ENCODE measurements at regions not wholly inside any gene's neighbourhood (a gene's known extent, or its start where the extent isn't known, plus 50 kb on each side); places are given as distances from the start of the nearest gene placed in this dataset.
A peak's percentile ranks its signal among the peaks of the same experiment; 100 is the strongest.

DNA sequence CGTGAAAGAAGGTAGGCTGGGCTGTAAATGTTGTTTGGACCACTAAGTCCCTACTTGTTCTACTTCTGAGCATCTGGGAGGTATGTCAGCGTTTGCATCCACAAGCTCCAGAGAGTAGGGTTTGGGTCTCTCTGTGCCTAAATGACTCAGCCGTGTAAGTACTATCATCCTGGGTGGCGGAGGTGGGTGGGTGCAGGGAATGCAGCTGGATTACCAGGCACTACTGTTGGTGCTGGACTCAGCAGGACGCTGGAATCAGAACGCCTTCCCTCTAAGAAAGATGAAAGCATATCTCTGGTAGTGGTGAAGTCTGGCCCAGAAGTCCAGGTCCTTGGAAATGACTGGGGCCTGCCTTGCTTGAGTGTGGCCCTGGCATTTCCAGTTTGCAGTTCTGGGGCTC is 289.7 kb downstream of the PCNX1 start:
- Mint-ChIP-seq H3K9me3 (no peaks in the 10 kb centered on the region), H3K27ac (no peak overlapping the region), H3K36me3 (ENCODE audit: low read depth) (no peaks in the 10 kb centered on the region), H3K27me3 (ENCODE audit: insufficient read depth) (peaks cover 3% of the 10 kb centered on the region), H3K4me3 (no peak overlapping the region), H3K4me1 (ENCODE audit: low read depth) (peaks cover 8% of the 10 kb centered on the region; the same call in 1 of the 2 replicates)
- TF ChIP-seq, protein P1, sequence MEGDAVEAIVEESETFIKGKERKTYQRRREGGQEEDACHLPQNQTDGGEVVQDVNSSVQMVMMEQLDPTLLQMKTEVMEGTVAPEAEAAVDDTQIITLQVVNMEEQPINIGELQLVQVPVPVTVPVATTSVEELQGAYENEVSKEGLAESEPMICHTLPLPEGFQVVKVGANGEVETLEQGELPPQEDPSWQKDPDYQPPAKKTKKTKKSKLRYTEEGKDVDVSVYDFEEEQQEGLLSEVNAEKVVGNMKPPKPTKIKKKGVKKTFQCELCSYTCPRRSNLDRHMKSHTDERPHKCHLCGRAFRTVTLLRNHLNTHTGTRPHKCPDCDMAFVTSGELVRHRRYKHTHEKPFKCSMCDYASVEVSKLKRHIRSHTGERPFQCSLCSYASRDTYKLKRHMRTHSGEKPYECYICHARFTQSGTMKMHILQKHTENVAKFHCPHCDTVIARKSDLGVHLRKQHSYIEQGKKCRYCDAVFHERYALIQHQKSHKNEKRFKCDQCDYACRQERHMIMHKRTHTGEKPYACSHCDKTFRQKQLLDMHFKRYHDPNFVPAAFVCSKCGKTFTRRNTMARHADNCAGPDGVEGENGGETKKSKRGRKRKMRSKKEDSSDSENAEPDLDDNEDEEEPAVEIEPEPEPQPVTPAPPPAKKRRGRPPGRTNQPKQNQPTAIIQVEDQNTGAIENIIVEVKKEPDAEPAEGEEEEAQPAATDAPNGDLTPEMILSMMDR (IDR thresholded peaks at IDR 0.05), result no peak
- no peak for DNase-seq

DNA sequence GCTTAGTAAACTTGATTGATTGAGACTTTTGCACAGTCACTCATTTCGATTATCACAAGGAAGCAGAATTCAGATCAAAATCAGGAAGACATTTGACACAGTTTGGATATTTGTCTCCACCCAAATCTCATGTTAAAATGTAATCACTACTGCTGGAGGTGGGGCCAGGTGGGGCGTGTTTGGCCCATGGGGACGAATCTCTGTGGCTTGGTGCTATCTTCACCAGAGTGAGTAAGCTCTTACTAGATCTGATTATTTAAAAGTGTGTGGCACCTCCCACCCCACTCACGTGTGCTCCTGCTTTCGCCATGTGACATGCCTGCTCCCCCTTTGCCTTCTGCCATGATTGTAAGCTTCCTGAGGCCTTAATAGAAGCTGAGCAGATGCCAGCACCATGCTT is 291.4 kb downstream of the PCNX1 start:
- no peak overlapping the region for H3K27ac Mint-ChIP-seq
- no peaks in the 10 kb centered on the region for H3K36me3 Mint-ChIP-seq (ENCODE audit: low read depth)
- peaks cover 3% of the 10 kb centered on the region for H3K27me3 Mint-ChIP-seq (ENCODE audit: insufficient read depth)
- H3K9me3 Mint-ChIP-seq, result no peaks in the 10 kb centered on the region
- no peak for DNase-seq
- TF ChIP-seq, protein P1 (IDR thresholded peaks at IDR 0.05), result no peak
- H3K4me1 Mint-ChIP-seq (ENCODE audit: low read depth), result peaks cover 18% of the 10 kb centered on the region
- no peak overlapping the region for H3K4me3 Mint-ChIP-seq

DNA sequence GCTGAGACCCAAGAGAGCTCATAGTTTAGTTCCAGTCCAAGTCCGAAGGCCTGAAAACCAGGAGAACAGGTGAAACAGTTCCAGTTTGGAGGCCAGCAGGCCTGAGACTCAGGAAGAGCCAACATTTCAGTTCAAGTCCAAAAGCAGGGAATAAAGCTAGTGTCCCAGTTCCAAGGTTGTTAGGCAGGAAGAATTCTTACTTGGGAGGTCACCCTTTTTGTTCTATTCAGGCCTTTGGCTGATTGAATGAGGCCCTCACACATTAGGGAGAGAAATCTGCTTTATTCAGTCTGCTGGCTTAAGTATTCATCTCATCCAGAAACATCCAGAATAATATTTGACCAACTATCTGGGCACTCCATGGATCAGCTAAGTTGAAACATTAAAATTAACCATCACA is 294.6 kb downstream of the PCNX1 start:
- Mint-ChIP-seq H3K27me3 (ENCODE audit: insufficient read depth) (no peaks in the 10 kb centered on the region; the same call in 1 of the 2 replicates), H3K27ac (no peak overlapping the region), H3K4me3 (no peak overlapping the region), H3K36me3 (ENCODE audit: low read depth) (peaks cover 4% of the 10 kb centered on the region; the same call in 1 of the 2 replicates), H3K9me3 (no peaks in the 10 kb centered on the region), H3K4me1 (ENCODE audit: low read depth) (peaks cover 31% of the 10 kb centered on the region)
- TF ChIP-seq, protein P1 (IDR thresholded peaks at IDR 0.05), result no peak
- no peak for DNase-seq

DNA sequence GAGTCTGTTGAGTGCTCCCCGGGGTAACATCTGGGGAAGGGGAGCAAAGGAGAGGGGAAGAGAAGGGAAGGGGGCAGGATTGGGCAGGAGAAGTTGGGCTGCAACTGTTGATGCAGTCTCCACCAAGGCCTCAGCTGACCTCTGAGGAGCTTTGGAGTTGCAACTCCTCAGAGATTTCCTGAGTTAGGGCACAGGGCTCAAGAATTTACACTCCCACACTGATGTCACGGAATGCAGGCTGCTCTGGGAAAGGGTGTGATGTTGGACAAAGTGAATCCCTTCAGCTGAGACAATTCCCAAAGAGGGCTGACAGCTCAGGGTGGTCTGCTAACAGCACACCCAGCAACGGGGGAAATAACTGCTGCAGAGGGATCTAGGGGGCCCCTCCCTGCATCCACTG is 295.6 kb downstream of the PCNX1 start:
- TF ChIP-seq, protein P1 (IDR thresholded peaks at IDR 0.05), result no peak
- Mint-ChIP-seq H3K27ac (peak overlapping the region; percentile 10), H3K4me3 (peak overlapping the region; percentile 49; the same call in 1 of the 2 replicates), H3K9me3 (no peaks in the 10 kb centered on the region), H3K27me3 (ENCODE audit: insufficient read depth) (no peaks in the 10 kb centered on the region), H3K36me3 (ENCODE audit: low read depth) (peaks cover 4% of the 10 kb centered on the region; the same call in 1 of the 2 replicates), H3K4me1 (ENCODE audit: low read depth) (peaks cover 40% of the 10 kb centered on the region)
- peak; percentile 9 for DNase-seq

DNA sequence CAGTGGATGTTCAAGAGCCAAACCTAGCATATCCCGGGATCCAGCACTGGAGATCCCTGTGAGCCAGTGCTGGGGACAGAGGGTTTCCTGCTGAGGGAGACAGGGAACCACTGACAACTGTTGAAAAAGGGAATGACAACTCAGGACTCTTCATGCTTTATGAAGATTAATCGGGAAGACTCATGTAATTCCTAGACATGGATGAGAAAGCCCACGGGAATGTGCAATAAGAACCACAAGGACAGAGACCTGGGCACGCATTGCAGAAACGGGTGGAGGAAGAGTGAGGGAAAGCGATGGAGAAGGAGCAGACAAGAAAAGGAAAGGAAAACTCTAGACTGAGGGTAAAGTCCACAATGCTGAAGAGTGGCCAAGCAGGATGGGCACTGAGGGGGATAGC is 296.0 kb downstream of the PCNX1 start:
- peaks cover 40% of the 10 kb centered on the region for H3K4me1 Mint-ChIP-seq (ENCODE audit: low read depth)
- peak; percentile 40 for DNase-seq

More for the DNA sequence above, 296.0 kb downstream of the PCNX1 start:
- Mint-ChIP-seq H3K36me3 (ENCODE audit: low read depth) (peaks cover 4% of the 10 kb centered on the region; the same call in 1 of the 2 replicates), H3K27ac (peak overlapping the region; percentile 10), H3K4me3 (peak overlapping the region; percentile 49), H3K9me3 (no peaks in the 10 kb centered on the region), H3K27me3 (ENCODE audit: insufficient read depth) (no peaks in the 10 kb centered on the region)
- TF ChIP-seq, protein P1 (IDR thresholded peaks at IDR 0.05), result no peak
